HepG2 (cell line): ENCODE measurements at regions not wholly inside any gene's neighbourhood (a gene's known extent, or its start where the extent isn't known, plus 50 kb on each side); places are given as distances from the start of the nearest gene placed in this dataset.

Experiments used
- GABPB1 ChIP-seq: IDR thresholded peaks from 2 replicates; pipeline ENCODE4 v1.6.1; 2016; ENCODE audit warnings: mild to moderate bottlenecking, missing genetic modification reagents, moderate library complexity, missing compliant biosample characterization
- MEIS1 ChIP-seq: sonication (generic); formaldehyde crosslinking; IDR thresholded peaks from 2 replicates; pipeline ENCODE4 v1.9.0; 2021; ENCODE audit warnings: mild to moderate bottlenecking, missing genetic modification reagents, moderate library complexity, borderline replicate concordance
- ZNF30 ChIP-seq: sonication (generic); formaldehyde crosslinking; IDR thresholded peaks from 2 replicates; pipeline ENCODE4 v1.5.0; 2020; ENCODE audit warnings: mild to moderate bottlenecking, missing genetic modification reagents
- TF ChIP-seq, protein P1 (sequence below): sonication (generic); formaldehyde crosslinking; IDR thresholded peaks from 2 replicates; pipeline ENCODE4 v1.4.0; 2020; ENCODE audit warnings: missing genetic modification reagents

DNA sequence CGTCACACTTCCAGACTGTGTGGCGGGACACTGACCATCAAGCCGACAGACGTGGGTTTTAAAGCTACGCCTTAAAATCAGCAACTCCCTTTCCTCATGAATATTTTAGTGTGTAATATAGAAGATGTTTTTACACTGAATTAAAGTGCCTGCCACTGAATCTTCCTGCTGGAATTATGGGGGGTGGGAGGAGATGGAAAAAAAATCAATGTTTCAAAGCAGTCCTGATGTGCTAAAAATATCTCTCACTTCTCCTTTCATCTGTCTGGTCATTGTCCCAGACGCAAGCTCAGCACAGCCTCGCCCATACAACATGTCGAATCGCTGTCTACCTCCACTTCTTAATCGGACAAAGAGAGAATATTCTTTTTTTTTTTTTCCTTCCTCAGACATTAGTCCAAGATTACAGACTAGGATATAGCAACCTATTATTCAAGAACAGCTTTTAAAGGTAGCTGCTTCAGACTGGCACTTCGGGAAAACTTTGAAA lies 165.1 kb upstream of the KLF14 start:
- TF ChIP-seq, protein P1, sequence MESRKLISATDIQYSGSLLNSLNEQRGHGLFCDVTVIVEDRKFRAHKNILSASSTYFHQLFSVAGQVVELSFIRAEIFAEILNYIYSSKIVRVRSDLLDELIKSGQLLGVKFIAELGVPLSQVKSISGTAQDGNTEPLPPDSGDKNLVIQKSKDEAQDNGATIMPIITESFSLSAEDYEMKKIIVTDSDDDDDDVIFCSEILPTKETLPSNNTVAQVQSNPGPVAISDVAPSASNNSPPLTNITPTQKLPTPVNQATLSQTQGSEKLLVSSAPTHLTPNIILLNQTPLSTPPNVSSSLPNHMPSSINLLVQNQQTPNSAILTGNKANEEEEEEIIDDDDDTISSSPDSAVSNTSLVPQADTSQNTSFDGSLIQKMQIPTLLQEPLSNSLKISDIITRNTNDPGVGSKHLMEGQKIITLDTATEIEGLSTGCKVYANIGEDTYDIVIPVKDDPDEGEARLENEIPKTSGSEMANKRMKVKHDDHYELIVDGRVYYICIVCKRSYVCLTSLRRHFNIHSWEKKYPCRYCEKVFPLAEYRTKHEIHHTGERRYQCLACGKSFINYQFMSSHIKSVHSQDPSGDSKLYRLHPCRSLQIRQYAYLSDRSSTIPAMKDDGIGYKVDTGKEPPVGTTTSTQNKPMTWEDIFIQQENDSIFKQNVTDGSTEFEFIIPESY (CRISPR knock-in tag) = no peak
- TF ChIP-seq GABPB1 (CRISPR knock-in tag) (no peak), ZNF30 (CRISPR knock-in tag) (no peak), MEIS1 (CRISPR knock-in tag) (no peak)
